ENCODE measurements at regions not wholly inside any gene's neighbourhood (a gene's known extent, or its start where the extent isn't known, plus 50 kb on each side); places are given as distances from the start of the nearest gene placed in this dataset.

DNA sequence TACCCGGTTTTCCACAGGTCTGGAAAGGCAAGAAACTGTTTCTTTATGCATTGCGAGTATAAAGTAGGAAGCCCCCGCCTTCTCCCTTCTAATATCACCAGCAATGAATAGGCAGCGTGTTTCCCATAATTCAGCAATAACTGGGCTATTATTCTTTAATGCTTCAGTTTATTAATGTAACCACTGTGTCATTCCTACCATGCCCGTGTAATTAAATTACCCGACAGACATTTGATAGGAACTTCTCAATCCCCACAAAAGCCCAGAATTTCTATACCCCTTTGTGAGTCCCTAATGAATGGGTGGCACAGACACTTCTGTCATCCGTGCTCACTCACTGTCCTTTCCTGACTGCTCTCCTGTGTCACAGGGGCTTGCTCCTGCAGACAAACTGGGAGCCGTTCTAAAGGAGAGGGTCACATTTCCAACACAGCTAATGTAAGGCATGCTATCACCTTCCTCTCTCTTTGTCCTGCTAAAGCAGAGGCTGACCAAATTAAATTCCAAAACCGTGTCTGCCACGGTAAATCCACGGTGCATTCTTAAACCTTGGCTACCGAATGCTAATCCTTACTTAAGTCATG is 108.5 kb upstream of the MID1 start:
- DNase-seq, result no peak
- H3K4me3 ChIP-seq, result no peak overlapping the region
- H3K36me3 ChIP-seq, result no peaks in the 10 kb centered on the region
- H3K27me3 ChIP-seq, result no peaks in the 10 kb centered on the region
- H3K9me3 ChIP-seq, result no peaks in the 10 kb centered on the region

DNA sequence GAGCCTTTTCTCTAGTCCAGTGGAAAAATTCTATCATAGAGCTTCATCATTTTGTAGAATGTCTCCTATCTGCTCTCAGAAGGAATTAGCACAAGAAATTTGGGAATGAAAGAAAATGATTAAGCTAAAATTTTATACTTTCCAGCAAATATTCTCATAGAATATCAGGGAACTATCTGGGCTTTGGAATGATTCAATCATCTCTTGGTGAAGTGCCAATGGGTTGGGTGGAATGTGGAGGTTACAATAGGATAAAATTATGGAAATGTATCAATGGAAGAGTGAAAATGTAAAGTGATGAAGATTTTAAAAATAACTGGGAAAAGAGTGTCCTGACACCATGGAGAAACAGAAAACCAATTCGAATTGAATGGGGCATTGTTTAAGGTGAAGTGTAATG is 119.0 kb upstream of the MID1 start:
- DNase-seq, result no peak

DNA sequence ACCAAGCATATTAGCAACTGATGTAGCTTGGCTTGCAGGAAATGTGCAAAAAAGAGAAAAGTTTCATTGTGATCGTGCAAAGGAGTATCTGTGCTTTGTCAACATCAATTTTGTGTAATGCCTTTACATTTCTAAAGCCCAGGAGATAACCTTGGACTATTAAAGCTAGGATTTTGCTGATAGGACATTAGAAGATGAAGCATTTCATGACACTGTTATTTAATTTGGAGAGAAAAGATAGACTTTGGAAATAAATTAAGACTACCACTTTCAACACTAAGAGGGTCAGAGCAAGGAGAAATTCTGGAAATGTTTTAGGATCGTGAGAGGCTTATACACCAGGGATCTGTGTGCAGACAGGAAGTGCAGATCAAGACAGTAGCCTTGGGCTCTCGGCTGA is 120.6 kb upstream of the MID1 start:
- Histone ChIP-seq H3K27me3 (no peaks in the 10 kb centered on the region), H3K36me3 (no peaks in the 10 kb centered on the region), H3K9me3 (no peaks in the 10 kb centered on the region), H3K4me3 (no peak overlapping the region)
- no peak for DNase-seq

More for the DNA sequence above, 119.0 kb upstream of the MID1 start:
- no peak overlapping the region for H3K4me3 ChIP-seq
- H3K27me3 ChIP-seq, result no peaks in the 10 kb centered on the region
- no peaks in the 10 kb centered on the region for H3K9me3 ChIP-seq
- H3K36me3 ChIP-seq, result no peaks in the 10 kb centered on the region

DNA sequence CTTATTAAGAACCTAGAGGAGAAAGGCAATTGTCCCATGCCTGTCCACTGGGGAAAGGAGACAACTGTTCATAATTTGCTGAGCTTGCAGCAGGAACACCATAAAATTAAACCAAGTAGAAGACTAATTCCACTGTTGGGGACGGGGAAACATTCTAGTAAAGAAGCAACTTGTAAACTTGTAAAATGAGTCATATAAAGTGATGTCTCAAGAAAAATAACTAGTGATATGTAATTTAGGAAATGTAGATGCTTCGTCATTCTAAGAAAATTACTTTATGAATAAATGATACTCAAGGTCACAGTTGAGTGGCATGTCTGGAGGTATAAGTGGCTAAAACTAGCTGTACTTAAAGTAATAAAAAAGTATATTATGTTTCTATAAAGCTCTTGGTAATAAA is 121.2 kb upstream of the MID1 start:
- no peaks in the 10 kb centered on the region for H3K27me3 ChIP-seq
- no peak for DNase-seq
- H3K4me3 ChIP-seq, result no peak overlapping the region
- H3K9me3 ChIP-seq, result no peaks in the 10 kb centered on the region
- H3K36me3 ChIP-seq, result no peaks in the 10 kb centered on the region

DNA sequence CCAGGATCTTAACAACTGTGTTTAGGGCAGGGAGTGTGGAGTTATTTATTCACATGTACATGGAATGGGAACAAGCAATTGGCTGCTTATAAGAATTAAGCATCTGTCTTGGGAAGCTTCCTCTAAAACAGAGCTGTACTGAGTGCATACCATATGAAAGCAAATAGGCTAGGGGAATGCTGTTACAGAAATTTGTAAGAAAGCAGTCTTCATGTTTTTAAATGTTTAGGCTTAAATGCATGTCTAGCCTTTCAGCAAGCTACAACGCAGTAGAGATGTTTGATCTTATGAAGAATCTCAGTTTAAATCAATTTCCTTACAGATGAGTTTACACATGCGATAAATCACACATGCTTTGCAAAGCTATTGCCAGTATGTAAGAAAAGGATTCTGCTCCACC is 123.1 kb upstream of the MID1 start:
- H3K36me3 ChIP-seq, result no peaks in the 10 kb centered on the region

DNA sequence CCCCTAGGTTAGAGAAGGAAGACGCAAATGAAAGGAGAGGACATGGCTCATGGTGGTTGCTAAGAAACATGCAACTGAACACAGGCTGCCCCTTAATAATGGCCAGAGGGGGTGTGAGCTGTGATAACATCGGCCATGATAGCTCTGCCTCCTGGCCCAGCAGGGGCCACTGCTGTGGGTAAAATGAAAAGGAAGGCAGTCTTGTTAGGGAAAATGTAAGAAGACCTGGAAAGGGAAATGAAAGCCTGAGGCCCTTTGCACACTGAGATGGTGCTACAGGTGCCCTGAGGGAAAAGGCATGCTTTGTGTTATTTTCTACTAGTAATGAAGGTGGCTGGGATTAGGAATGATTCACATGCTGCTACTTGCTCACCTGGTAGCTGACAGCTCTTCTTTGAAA is 123.6 kb upstream of the MID1 start:
- DNase-seq, result no peak

More for the DNA sequence above, 123.1 kb upstream of the MID1 start:
- no peak for DNase-seq
- no peaks in the 10 kb centered on the region for H3K9me3 ChIP-seq
- no peaks in the 10 kb centered on the region for H3K27me3 ChIP-seq
- H3K4me3 ChIP-seq, result no peak overlapping the region

DNA sequence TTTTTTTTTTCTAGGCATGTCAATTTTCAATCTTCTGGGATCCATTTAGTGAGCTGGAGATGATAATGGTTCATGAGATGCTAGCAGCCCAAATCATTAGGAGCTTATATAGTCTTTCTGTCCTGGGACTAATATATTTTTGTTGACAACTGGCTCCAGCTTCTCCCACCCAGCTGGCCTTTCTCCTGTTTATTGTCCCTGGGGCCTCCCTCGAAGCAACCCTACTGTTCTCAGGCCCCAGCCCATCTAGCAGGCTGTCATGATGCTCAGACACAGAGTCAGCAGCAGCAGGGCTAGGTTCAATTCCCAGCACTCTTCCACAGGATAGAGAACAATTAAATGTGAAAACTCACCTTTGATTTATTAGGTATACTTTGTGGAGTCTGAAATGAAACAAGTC is 127.6 kb upstream of the MID1 start:
- Histone ChIP-seq H3K36me3 (no peaks in the 10 kb centered on the region), H3K9me3 (no peaks in the 10 kb centered on the region), H3K27me3 (no peaks in the 10 kb centered on the region), H3K4me3 (no peak overlapping the region)
- DNase-seq, result no peak

More for the DNA sequence above, 123.6 kb upstream of the MID1 start:
- Histone ChIP-seq H3K27me3 (no peaks in the 10 kb centered on the region), H3K36me3 (no peaks in the 10 kb centered on the region), H3K9me3 (no peaks in the 10 kb centered on the region), H3K4me3 (no peak overlapping the region)

DNA sequence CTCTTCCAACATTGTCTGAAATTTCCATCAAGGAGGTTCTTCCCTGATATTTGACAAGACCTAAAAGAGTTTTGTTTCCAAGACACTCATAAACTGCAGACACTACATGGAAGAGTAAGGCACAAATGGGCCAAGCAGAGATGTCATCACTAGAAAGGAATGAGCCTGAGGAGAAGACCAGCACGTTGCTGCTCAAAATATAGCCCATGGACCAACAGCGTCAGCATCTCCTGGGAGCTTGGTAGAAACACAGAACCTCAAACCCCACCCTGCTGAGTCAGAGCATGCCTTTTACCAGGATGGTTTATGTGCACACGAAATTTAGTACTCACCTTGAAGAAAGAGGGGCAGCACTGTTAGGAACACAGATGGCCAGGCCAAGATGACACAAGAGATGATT is 128.7 kb upstream of the MID1 start:
- H3K27me3 ChIP-seq, result no peaks in the 10 kb centered on the region
- no peaks in the 10 kb centered on the region for H3K36me3 ChIP-seq
- DNase-seq, result peak; percentile 16
- H3K4me3 ChIP-seq, result no peak overlapping the region
- no peaks in the 10 kb centered on the region for H3K9me3 ChIP-seq

DNA sequence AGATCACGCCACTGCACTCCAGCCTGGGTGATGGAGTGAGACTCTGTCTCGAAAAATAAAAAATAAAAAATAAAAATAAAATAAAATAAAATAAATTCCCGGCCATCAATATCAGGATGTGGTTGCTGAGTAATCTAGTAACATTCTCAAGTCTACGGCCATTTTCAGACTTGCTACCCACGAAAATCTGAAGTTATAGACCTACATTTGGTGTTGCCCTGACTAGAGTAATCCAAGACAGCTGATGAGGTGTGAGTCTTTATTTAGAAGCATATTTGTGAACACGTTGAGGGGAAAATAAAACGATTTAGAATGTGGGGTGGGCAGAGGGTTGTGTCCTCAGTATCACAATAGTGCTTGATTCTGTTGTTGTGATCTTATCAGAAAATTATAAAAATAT is 130.2 kb upstream of the MID1 start:
- H3K9me3 ChIP-seq, result no peaks in the 10 kb centered on the region
- H3K4me3 ChIP-seq, result no peak overlapping the region
- no peaks in the 10 kb centered on the region for H3K36me3 ChIP-seq
- H3K27me3 ChIP-seq, result no peaks in the 10 kb centered on the region
- no peak for DNase-seq

DNA sequence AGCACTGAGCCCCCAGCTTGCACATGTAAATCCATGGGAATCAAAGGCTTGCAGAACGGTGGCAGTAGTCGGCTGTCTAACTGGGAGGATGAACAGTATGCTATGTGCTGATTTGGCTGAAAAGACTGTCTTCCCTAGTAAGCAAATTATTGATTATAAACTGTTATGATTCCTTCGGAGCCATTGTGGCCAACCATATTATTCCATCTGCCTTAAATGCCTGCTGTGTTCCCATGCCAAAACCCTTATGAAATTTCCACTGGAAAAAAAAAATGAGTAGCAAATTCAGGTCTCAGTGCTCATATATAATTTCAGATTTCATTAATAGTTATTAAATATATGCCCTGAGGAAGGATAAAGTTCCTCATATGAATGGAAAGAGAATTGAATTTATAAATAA is 132.7 kb upstream of the MID1 start:
- no peak overlapping the region for H3K4me3 ChIP-seq
- H3K27me3 ChIP-seq, result no peaks in the 10 kb centered on the region
- H3K9me3 ChIP-seq, result no peaks in the 10 kb centered on the region
- H3K36me3 ChIP-seq, result no peaks in the 10 kb centered on the region
- DNase-seq, result no peak

DNA sequence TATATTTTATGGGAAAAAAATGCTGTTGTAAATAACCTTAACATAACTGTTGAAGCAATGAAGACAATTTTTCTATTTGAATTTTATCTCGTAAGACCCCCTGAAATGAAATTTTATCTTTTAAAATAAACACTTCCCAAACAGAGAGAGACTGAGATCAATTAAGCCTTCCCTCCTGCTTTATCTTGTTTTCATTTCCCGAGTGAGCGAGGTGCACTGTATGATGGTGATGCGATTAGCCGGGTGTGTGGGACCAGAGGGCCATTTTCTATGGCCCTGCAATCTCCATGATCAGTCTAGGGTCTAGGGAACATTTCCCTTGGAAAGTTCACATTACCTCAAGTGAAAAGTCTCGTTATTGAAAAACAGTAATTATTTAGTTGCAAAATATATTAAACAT is 134.1 kb upstream of the MID1 start:
- H3K36me3 ChIP-seq, result no peaks in the 10 kb centered on the region
- DNase-seq, result no peak
- no peak overlapping the region for H3K4me3 ChIP-seq
- no peaks in the 10 kb centered on the region for H3K27me3 ChIP-seq
- H3K9me3 ChIP-seq, result no peaks in the 10 kb centered on the region

DNA sequence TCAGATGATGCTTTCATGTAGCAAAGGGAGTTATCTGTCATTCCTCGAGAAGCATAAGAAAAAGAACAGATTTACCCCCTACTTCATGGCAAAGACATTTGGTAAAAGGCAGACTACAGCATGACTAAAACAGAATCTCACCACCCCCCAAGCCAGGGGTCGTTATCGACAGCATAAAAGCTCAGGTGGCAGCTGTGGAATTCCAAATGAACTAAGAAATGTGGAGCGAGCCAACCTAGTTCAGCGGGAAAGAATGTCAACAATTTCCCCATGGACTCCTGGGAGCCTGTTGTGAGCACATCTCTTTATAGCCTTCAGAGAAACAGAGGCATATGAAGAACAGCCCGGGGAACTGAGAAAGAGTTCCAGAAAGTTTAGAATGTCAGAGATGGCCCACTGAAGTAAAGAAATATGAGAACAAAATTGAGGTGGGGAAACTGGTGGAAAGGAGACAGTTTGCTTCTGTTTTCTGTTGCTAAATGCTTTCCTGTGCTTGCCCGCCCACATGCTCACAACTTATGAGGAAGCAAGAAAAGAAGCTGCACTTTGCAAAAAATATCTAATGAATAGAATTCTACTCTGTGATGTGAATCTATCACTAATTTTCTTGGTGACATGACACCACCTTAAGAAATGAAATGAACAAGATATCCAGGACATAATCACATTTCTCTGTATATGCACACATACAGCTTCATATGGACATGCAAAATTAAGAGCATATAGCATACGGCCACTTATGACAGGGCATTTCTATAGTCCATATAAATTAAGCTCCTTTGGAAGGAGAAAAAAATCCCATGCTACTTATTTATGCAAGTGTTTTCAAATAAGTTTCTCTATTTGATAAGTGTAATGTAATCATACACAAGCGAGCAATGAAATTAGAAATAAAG is 135.3 kb upstream of the MID1 start:
- no peak overlapping the region for H3K4me3 ChIP-seq
- peak; percentile 48 for DNase-seq
- no peaks in the 10 kb centered on the region for H3K27me3 ChIP-seq
- H3K9me3 ChIP-seq, result no peaks in the 10 kb centered on the region
- H3K36me3 ChIP-seq, result no peaks in the 10 kb centered on the region

DNA sequence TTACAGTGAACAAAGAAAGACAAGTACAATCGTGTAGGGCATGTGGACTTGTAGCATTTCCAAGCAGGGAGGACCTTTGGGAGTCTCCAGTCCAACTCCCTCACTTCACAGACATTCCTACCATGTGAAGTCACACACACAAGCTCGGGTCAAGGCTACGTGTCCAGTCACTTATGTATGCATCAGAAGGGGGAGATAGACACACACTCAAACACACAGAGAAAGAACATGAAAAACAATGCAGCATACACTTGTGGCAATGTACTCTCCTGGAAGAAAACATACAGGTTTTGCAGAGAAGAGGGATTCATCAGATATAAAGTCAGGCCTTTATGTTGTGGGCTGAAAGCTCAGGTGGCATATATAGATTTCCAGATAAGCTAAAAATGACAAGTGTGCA is 136.1 kb upstream of the MID1 start:
- no peaks in the 10 kb centered on the region for H3K9me3 ChIP-seq
- DNase-seq, result peak; percentile 76
- H3K36me3 ChIP-seq, result no peaks in the 10 kb centered on the region
- H3K4me3 ChIP-seq, result no peak overlapping the region
- no peaks in the 10 kb centered on the region for H3K27me3 ChIP-seq

DNA sequence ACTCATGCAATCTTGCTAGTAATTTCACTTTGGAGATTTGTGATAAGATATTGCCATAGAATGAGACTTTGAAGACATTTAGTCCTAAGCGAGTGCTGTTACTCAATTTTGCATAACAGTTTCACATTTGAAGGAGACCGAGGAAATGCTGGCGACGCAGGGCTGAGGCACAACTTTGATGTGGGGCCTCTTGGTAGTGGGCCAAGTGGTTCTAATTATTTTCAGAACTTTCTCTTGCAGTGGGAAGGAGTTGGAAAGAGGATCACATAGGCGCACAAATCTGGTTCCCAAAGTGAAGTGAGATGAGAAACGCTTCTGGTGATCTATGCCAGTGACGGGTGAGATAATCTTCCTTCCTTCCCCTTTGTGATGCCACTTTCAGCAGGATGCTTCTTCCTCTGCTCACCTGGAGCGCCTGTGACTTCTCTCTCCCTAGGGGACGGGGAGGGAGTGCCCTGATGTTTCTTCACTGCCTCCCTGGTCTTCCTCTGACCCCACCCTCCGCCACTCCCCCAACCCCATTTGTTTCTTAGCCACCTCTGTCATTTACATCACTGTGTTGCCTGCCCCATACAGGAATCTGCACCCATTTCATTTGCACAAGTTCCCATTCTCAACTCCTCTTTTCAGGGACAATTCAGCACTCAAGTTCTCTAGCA is 138.9 kb upstream of the MID1 start:
- Histone ChIP-seq H3K9me3 (no peaks in the 10 kb centered on the region), H3K4me3 (no peak overlapping the region), H3K36me3 (no peaks in the 10 kb centered on the region), H3K27me3 (no peaks in the 10 kb centered on the region)
- no peak for DNase-seq

DNA sequence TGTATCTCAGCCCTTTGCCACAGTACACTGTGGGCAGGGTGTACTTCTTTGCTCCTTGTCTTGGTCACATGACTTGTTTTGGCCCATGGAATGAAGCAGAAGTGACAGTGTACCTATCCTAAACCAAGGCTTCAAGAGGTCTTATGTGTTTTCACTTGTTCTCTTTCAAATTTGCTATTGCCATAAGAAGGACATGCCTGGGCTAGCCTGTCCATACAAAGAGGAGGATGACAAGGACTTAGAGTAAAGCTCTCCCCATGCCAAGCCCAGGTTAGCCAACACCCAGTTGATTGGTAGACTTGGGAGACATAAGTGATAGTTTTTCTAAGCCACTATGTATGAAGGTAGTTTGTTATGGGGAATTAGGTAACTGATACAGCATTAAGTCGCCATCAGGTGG is 141.1 kb upstream of the MID1 start:
- no peaks in the 10 kb centered on the region for H3K9me3 ChIP-seq
- no peak overlapping the region for H3K4me3 ChIP-seq
- no peaks in the 10 kb centered on the region for H3K27me3 ChIP-seq
- H3K36me3 ChIP-seq, result no peaks in the 10 kb centered on the region
- DNase-seq, result no peak

DNA sequence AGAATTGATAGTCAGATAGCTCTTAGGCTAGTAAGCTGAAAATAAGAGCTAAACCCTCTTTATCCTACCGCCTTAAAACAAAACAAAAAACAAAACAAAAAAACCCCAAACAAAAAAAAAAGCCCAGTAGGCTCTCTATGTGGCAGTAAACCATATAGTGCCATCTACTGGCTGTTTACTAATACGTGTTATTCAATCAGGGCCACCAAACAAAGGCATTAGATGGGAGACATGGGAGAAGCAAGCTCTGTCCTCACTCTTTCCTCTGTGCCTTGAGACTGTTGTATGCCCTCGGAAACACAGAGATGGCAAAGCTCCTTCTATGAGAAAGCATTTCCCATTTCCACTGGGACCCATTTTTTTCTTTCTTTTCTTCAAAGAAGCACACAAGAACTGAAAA is 148.8 kb upstream of the MID1 start:
- H3K36me3 ChIP-seq, result no peaks in the 10 kb centered on the region
- H3K4me3 ChIP-seq, result no peak overlapping the region; the same call in 1 of the 2 replicates
- no peaks in the 10 kb centered on the region for H3K27me3 ChIP-seq
- H3K9me3 ChIP-seq, result no peaks in the 10 kb centered on the region
- DNase-seq, result no peak

DNA sequence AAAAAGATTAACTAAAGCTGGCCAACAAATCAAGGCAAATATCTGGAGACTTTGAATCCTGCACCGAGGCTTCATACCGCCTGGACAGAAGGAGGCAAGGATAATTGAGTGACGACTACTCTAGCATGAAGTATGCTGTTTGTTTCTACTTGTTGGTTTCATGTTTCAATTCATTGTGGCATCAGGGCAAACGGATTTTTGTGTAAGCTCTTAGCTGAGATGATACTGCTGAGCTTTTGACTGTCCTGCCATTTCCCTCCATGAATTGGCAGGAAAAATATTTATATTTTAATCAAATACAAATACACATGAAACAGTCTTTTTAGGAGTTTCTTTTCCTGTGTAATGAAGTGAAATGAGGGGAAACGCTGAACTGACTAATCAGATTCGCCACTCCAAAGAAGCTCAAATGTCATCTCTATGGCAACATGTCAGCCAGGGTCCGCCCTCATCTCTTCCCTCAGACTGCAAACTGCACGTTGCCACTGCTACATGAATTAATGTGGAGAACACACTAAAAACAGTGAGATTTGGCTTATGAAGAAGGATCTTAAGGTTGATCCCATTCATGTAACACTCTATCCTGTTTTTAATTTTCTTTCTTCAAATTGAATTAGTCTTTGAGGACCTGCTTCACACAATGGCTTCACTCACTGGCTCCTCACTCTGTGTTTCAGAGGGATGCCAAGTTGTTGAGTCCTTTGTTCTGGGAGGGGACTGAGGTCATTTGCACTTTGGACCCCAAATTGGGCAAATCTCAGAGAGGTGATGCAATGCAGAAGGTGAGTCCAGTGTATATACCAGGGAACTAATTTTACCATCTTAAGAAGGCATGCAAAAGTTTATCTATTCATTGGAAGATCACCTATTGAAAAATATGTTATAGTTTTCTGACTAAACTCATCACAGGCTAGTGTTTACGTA is 149.6 kb upstream of the MID1 start:
- H3K36me3 ChIP-seq, result no peaks in the 10 kb centered on the region
- DNase-seq, result peak; percentile 44
- H3K9me3 ChIP-seq, result no peaks in the 10 kb centered on the region
- H3K4me3 ChIP-seq, result peak overlapping the region; percentile 27
- H3K27me3 ChIP-seq, result no peaks in the 10 kb centered on the region

All from MG63 (cell line).